Breast epithelium (tissue), 3 donors: ENCODE measurements at regions not wholly inside any gene's neighbourhood (a gene's known extent, or its start where the extent isn't known, plus 50 kb on each side); places are given as distances from the start of the nearest gene placed in this dataset.

ENCODE experiments used
- POLR2A ChIP-seq: fragments of 450-650 bp; IDR thresholded peaks from one replicate; pipeline ENCODE4 v1.6.1; 2016; ENCODE audit warnings: antibody characterized with exemption, mild to moderate bottlenecking, moderate library complexity
- POLR2AphosphoS5 ChIP-seq, 3 donors: sonication (generic); formaldehyde crosslinking; IDR thresholded peaks; one replicate each; pipeline ENCODE4 v1.6.1; 2017; ENCODE audit warnings: antibody characterized with exemption in 3 of 3
- TF ChIP-seq, protein P1 (sequence below), 3 donors: fragments of 450-650 bp; IDR thresholded peaks; one replicate each; pipeline ENCODE4 v1.5.1; 2016 to 2017; ENCODE audit warnings: antibody characterized with exemption in 3 of 3, mild to moderate bottlenecking in 3 of 3, moderate library complexity in 3 of 3

DNA sequence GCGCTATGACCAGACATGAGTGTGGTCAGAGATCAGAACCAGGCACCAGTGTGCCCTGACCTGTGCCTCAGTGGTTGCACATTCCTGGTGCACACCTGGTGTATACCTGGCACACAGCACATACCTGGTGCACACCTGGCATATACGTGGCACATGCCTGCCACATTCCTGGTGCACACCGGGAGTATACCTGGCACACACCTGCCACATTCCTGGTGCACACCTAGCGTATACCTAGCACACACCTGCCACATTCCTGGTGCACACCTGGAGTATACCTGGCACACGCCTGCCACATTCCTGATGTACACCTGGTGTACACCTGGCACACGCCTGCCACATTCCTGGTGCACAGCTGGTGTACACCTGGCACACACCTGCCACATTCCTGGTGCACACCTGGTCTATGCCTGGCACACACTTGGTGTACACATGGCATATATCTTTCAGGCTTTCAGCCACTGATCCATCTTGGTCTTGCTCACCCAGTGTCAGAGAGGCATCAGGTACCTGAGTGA, 61.3 kb upstream of the ADGRL1 start:
- TF ChIP-seq, protein P1, sequence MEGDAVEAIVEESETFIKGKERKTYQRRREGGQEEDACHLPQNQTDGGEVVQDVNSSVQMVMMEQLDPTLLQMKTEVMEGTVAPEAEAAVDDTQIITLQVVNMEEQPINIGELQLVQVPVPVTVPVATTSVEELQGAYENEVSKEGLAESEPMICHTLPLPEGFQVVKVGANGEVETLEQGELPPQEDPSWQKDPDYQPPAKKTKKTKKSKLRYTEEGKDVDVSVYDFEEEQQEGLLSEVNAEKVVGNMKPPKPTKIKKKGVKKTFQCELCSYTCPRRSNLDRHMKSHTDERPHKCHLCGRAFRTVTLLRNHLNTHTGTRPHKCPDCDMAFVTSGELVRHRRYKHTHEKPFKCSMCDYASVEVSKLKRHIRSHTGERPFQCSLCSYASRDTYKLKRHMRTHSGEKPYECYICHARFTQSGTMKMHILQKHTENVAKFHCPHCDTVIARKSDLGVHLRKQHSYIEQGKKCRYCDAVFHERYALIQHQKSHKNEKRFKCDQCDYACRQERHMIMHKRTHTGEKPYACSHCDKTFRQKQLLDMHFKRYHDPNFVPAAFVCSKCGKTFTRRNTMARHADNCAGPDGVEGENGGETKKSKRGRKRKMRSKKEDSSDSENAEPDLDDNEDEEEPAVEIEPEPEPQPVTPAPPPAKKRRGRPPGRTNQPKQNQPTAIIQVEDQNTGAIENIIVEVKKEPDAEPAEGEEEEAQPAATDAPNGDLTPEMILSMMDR (IDR thresholded peaks at IDR 0.05): no peak
- TF ChIP-seq POLR2A (no peak), POLR2AphosphoS5 (IDR thresholded peaks at IDR 0.05) (no peak)
